H9 (cell line): ENCODE measurements at regions not wholly inside any gene's neighbourhood (a gene's known extent, or its start where the extent isn't known, plus 50 kb on each side); places are given as distances from the start of the nearest gene placed in this dataset.

ENCODE experiments used
- DNase-seq: peaks from one replicate; pipeline ENCODE4 v3.0.0-alpha.2; 2017
- H2AFZ ChIP-seq: one replicate; pipeline ENCODE4 v1.6.1; 2013; ENCODE audit warnings: mild to moderate bottlenecking, low read length, control low read depth, moderate library complexity
- H2AK5ac ChIP-seq: 2 replicates; pipeline ENCODE4 v1.6.1; 2013; ENCODE audit warnings: low read length, control low read depth, mixed read lengths; ENCODE audit not compliant: insufficient read length
- H2BK120ac ChIP-seq: one replicate; pipeline ENCODE4 v1.6.1; 2013; ENCODE audit warnings: low read depth, mild to moderate bottlenecking, low read length, control low read depth, inconsistent platforms; ENCODE audit not compliant: poor library complexity, severe bottlenecking
- H2BK12ac ChIP-seq: 2 replicates; pipeline ENCODE4 v1.6.1; 2013; ENCODE audit warnings: low read length, control low read depth, mixed read lengths, low read depth; ENCODE audit not compliant: insufficient read length
- H2BK15ac ChIP-seq: 2 replicates; pipeline ENCODE4 v1.6.1; 2013; ENCODE audit warnings: low read depth, low read length, control low read depth
- H2BK20ac ChIP-seq: one replicate; pipeline ENCODE4 v1.6.1; 2013; ENCODE audit warnings: low read depth, mild to moderate bottlenecking, low read length, control low read depth, inconsistent platforms; ENCODE audit not compliant: poor library complexity, severe bottlenecking
- H2BK5ac ChIP-seq: 2 replicates; pipeline ENCODE4 v1.6.1; 2013; ENCODE audit warnings: low read length, control low read depth, mixed read lengths; ENCODE audit not compliant: insufficient read length
- H3K14ac ChIP-seq: 2 replicates; pipeline ENCODE4 v1.6.1; 2013; ENCODE audit warnings: low read length, control low read depth; ENCODE audit not compliant: insufficient read depth
- H3K18ac ChIP-seq: 2 replicates; pipeline ENCODE4 v1.6.1; 2013; ENCODE audit warnings: low read depth, mild to moderate bottlenecking, mixed read lengths, low read length, control low read depth; ENCODE audit not compliant: insufficient read length
- H3K23ac ChIP-seq: 2 replicates; pipeline ENCODE4 v1.6.1; 2013; ENCODE audit warnings: low read length, control low read depth, mixed read lengths, low read depth; ENCODE audit not compliant: insufficient read length
- H3K23me2 ChIP-seq: 2 replicates; pipeline ENCODE4 v1.6.1; 2013; ENCODE audit warnings: low read depth, mild to moderate bottlenecking, mixed read lengths, low read length, control low read depth; ENCODE audit not compliant: insufficient read length, poor library complexity, severe bottlenecking
- H3K27ac ChIP-seq: 2 replicates; pipeline ENCODE4 v1.5.1; 2013; ENCODE audit warnings: low read length, control low read depth, mixed read lengths, low read depth; ENCODE audit not compliant: insufficient read length
- H3K27me3 ChIP-seq: 2 replicates; pipeline ENCODE4 v1.6.1; 2013; ENCODE audit warnings: low read length, control low read depth, inconsistent platforms; ENCODE audit not compliant: insufficient read depth
- H3K4ac ChIP-seq: 2 replicates; pipeline ENCODE4 v1.6.1; 2013; ENCODE audit warnings: low read depth, mild to moderate bottlenecking, control low read depth, inconsistent platforms, low read length, moderate library complexity
- H3K4me1 ChIP-seq: 2 replicates; pipeline ENCODE4 v1.6.1; 2013; ENCODE audit warnings: low read length, control low read depth, inconsistent platforms; ENCODE audit not compliant: insufficient read depth
- H3K4me2 ChIP-seq: 2 replicates; pipeline ENCODE4 v1.6.1; 2013; ENCODE audit warnings: low read length, control low read depth, mixed read lengths; ENCODE audit not compliant: insufficient read length, insufficient read depth
- H3K56ac ChIP-seq: 2 replicates; pipeline ENCODE4 v1.6.1; 2013; ENCODE audit warnings: low read depth, mild to moderate bottlenecking, mixed read lengths, low read length, control low read depth; ENCODE audit not compliant: insufficient read length
- H3K79me1 ChIP-seq: 2 replicates; pipeline ENCODE4 v1.6.1; 2013; ENCODE audit warnings: low read depth, mild to moderate bottlenecking, moderate library complexity, low read length, control low read depth, inconsistent platforms; ENCODE audit not compliant: insufficient read depth, poor library complexity, severe bottlenecking
- H3K79me2 ChIP-seq: 2 replicates; pipeline ENCODE4 v1.6.1; 2013; ENCODE audit warnings: low read length, control low read depth, inconsistent platforms; ENCODE audit not compliant: insufficient read depth
- H3K9ac ChIP-seq: 2 replicates; pipeline ENCODE4 v1.6.1; 2013; ENCODE audit warnings: low read length, control low read depth, mixed read lengths; ENCODE audit not compliant: insufficient read length; ENCODE audit errors: extremely low read depth
- H3K9me3 ChIP-seq: one replicate; pipeline ENCODE4 v1.6.1; 2013; ENCODE audit warnings: low read depth, low read length, inconsistent platforms; ENCODE audit not compliant: control insufficient read depth
- H3T11ph ChIP-seq: one replicate; pipeline ENCODE4 v1.6.1; 2013; ENCODE audit warnings: mild to moderate bottlenecking, low read length, control low read depth, inconsistent platforms
- H4K20me1 ChIP-seq: one replicate; pipeline ENCODE4 v1.6.1; 2013; ENCODE audit not compliant: control insufficient read depth, insufficient read length, insufficient read depth
- H4K5ac ChIP-seq: 2 replicates; pipeline ENCODE4 v1.6.1; 2013; ENCODE audit warnings: low read depth, mild to moderate bottlenecking, mixed read lengths, low read length, control low read depth; ENCODE audit not compliant: insufficient read length
- H4K8ac ChIP-seq: replicated peaks from 2 replicates; pipeline ENCODE4 v1.6.1; 2013; ENCODE audit warnings: low read length, control low read depth, mixed read lengths, low read depth; ENCODE audit not compliant: insufficient read length
- H4K91ac ChIP-seq: 2 replicates; pipeline ENCODE4 v1.6.1; 2013; ENCODE audit warnings: low read depth, mild to moderate bottlenecking, moderate library complexity, mixed read lengths, low read length, control low read depth; ENCODE audit not compliant: insufficient read length
- H3K27ac Mint-ChIP-seq, 3 experiments: 2 replicates in 2 of 3; 3 replicates in 1 of 3; pipeline ENCODE4 v1.8.0; 2020 to 2021; ENCODE audit warnings: mixed read lengths in 3 of 3, mild to moderate bottlenecking in 1 of 3, moderate library complexity in 1 of 3
- H3K27me3 Mint-ChIP-seq: 2 replicates; pipeline ENCODE4 v1.8.0; 2021; ENCODE audit warnings: low read depth, mild to moderate bottlenecking, moderate library complexity, mixed read lengths
- H3K36me3 Mint-ChIP-seq, 3 experiments: 2 replicates in 2 of 3; 3 replicates in 1 of 3; pipeline ENCODE4 v1.8.0; 2020 to 2021; ENCODE audit warnings: low read depth in 3 of 3, mixed read lengths in 3 of 3; ENCODE audit not compliant: insufficient read depth in 1 of 3
- H3K4me1 Mint-ChIP-seq, 2 experiments: 2 replicates each; pipeline ENCODE4 v1.8.0; 2020; ENCODE audit warnings: mixed read lengths in 2 of 2
- H3K4me3 Mint-ChIP-seq, 2 experiments: 2 replicates in 1 of 2; 3 replicates in 1 of 2; pipeline ENCODE4 v1.8.0; 2020 to 2021; ENCODE audit warnings: mild to moderate bottlenecking in 2 of 2, mixed read lengths in 2 of 2, moderate library complexity in 1 of 2
- H3K9me3 Mint-ChIP-seq, 2 experiments: 2 replicates in 1 of 2; 3 replicates in 1 of 2; pipeline ENCODE4 v1.8.0; 2020; ENCODE audit warnings: mild to moderate bottlenecking in 2 of 2, mixed read lengths in 2 of 2, moderate library complexity in 1 of 2
- WGBS: extraction: QIAGEN DNeasy Blood & Tissue Kit; methylation state at CpG from one replicate; pipeline ENCODE4 v1.1.7; 2013; ENCODE audit warnings: missing lambda C conversion rate, low lambda C conversion rate, mixed read lengths; ENCODE audit not compliant: insufficient read length; ENCODE audit errors: extremely low coverage; 5-methylcytosine and 5-hydroxymethylcytosine counted together
- TF ChIP-seq, protein P1 (sequence below): fragments of 200-600 bp; sonication (generic); conservative IDR thresholded peaks from 3 replicates; pipeline ENCODE4 v1.8.0; 2021; ENCODE audit warnings: antibody characterized with exemption, mild to moderate bottlenecking

DNA sequence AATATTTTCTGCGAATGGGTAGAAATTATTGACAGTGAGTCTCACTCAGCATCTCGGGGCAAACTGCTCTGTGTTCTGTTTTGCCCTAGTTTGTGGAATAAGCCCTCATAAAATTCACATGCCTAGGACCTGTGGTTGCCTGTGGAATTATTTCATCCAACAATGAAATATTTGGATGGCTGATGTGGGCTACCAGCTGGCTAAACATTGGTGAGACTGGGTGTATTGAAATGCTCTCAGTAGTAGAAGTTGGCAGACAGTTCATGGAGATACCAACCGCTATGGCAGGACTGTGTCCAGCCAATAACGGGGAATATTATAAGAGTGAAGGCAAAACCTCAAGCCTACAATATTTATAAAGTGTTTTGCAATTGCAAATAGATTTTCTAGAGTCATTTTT is 344.1 kb upstream of the RPS23 start:
- no peak overlapping the region for H4K91ac ChIP-seq
- H2AK5ac ChIP-seq: no peak overlapping the region
- H3K4ac ChIP-seq: no peak overlapping the region
- H3K27ac Mint-ChIP-seq: no peak overlapping the region
- WGBS: no CpG with 5 or more reads among the region's 4 CpGs
- H3K79me2 ChIP-seq: no peaks in the 10 kb centered on the region
- no peaks in the 10 kb centered on the region for H3K9me3 ChIP-seq
- H3K9ac ChIP-seq: no peak overlapping the region
- H3K18ac ChIP-seq: no peak overlapping the region
- H2BK15ac ChIP-seq: no peak overlapping the region
- no peak overlapping the region for H3K23ac ChIP-seq
- no peak for DNase-seq
- no peaks in the 10 kb centered on the region for H3K79me1 ChIP-seq
- TF ChIP-seq, protein P1, sequence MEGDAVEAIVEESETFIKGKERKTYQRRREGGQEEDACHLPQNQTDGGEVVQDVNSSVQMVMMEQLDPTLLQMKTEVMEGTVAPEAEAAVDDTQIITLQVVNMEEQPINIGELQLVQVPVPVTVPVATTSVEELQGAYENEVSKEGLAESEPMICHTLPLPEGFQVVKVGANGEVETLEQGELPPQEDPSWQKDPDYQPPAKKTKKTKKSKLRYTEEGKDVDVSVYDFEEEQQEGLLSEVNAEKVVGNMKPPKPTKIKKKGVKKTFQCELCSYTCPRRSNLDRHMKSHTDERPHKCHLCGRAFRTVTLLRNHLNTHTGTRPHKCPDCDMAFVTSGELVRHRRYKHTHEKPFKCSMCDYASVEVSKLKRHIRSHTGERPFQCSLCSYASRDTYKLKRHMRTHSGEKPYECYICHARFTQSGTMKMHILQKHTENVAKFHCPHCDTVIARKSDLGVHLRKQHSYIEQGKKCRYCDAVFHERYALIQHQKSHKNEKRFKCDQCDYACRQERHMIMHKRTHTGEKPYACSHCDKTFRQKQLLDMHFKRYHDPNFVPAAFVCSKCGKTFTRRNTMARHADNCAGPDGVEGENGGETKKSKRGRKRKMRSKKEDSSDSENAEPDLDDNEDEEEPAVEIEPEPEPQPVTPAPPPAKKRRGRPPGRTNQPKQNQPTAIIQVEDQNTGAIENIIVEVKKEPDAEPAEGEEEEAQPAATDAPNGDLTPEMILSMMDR: no peak
- H3K23me2 ChIP-seq: no peaks in the 10 kb centered on the region
- H3K36me3 Mint-ChIP-seq: peaks cover 9 to 16% (median 12%) of the 10 kb centered on the region in 3 experiments
- H3K4me3 Mint-ChIP-seq: no peak overlapping the region
- no peak overlapping the region for H4K5ac ChIP-seq
- no peaks in the 10 kb centered on the region for H3K27me3 Mint-ChIP-seq
- no peak overlapping the region for H3K56ac ChIP-seq
- no peak overlapping the region for H2BK5ac ChIP-seq
- H3K4me2 ChIP-seq: no peak overlapping the region
- no peak overlapping the region for H3T11ph ChIP-seq
- no peak overlapping the region for H2AFZ ChIP-seq
- H3K14ac ChIP-seq: no peak overlapping the region
- H4K8ac ChIP-seq: no peak overlapping the region
- H3K4me1 Mint-ChIP-seq: no peaks in the 10 kb centered on the region
- no peaks in the 10 kb centered on the region for H3K27me3 ChIP-seq
- H2BK20ac ChIP-seq: no peak overlapping the region
- H3K27ac ChIP-seq: no peak overlapping the region
- H2BK120ac ChIP-seq: no peak overlapping the region
- H4K20me1 ChIP-seq: no peaks in the 10 kb centered on the region
- no peaks in the 10 kb centered on the region for H3K4me1 ChIP-seq
- H2BK12ac ChIP-seq: no peak overlapping the region
- peaks cover 5 to 19% of the 10 kb centered on the region in 2 experiments; a peak in 4 of 5 replicates for H3K9me3 Mint-ChIP-seq
